ENCODE measurements at regions not wholly inside any gene's neighbourhood (a gene's known extent, or its start where the extent isn't known, plus 50 kb on each side); places are given as distances from the start of the nearest gene placed in this dataset.

GRCh38 chr10:78968943-78969342, 99.8 kb upstream of the ZMIZ1 start:
- Histone ChIP-seq H3K27me3 (ENCODE audit: control insufficient read depth in 1 of 2, insufficient read depth in 2 of 2, low read length in 2 of 2) (no peaks in the 10 kb centered on the region), H3K9ac (ENCODE audit: low read length) (no peak overlapping the region), H3K36me3 (ENCODE audit: insufficient read depth, low read length) (no peaks in the 10 kb centered on the region), H3K4me3 (ENCODE audit: low read depth in 1 of 2, low read length in 2 of 2) (no peak overlapping the region), H3K9me3 (ENCODE audit: low read length) (no peaks in the 10 kb centered on the region), H3K4me1 (ENCODE audit: insufficient read depth, low read length) (peaks cover 49% of the 10 kb centered on the region), H3K27ac (ENCODE audit: low read depth, low read length) (no peak overlapping the region)

- H3K36me3 ChIP-seq (ENCODE audit: insufficient read depth, low read length), result no peaks in the 10 kb centered on the region
- H3K27ac ChIP-seq (ENCODE audit: low read depth, low read length), result no peak overlapping the region
- no peaks in the 10 kb centered on the region for H3K9me3 ChIP-seq (ENCODE audit: low read length)
- no peak overlapping the region for H3K9ac ChIP-seq (ENCODE audit: low read length)
- H3K4me1 ChIP-seq (ENCODE audit: insufficient read depth, low read length), result peaks cover 56% of the 10 kb centered on the region
- no peak overlapping the region for H3K4me3 ChIP-seq (ENCODE audit: low read depth in 1 of 2, low read length in 2 of 2)
- no peaks in the 10 kb centered on the region for H3K27me3 ChIP-seq (ENCODE audit: control insufficient read depth in 1 of 2, insufficient read depth in 2 of 2, low read length in 2 of 2)
These were observed 99.0 kb upstream of the ZMIZ1 start for GRCh38 chr10:78969719-78970118.

- no peaks in the 10 kb centered on the region for H3K36me3 ChIP-seq (ENCODE audit: insufficient read depth, low read length)
- H3K9me3 ChIP-seq (ENCODE audit: low read length), result no peaks in the 10 kb centered on the region
- H3K4me1 ChIP-seq (ENCODE audit: insufficient read depth, low read length), result peaks cover 55% of the 10 kb centered on the region
- H3K4me3 ChIP-seq (ENCODE audit: low read depth in 1 of 2, low read length in 2 of 2), result no peak overlapping the region
- H3K27me3 ChIP-seq (ENCODE audit: control insufficient read depth in 1 of 2, insufficient read depth in 2 of 2, low read length in 2 of 2), result no peaks in the 10 kb centered on the region
- no peak overlapping the region for H3K9ac ChIP-seq (ENCODE audit: low read length)
- H3K27ac ChIP-seq (ENCODE audit: low read depth, low read length), result no peak overlapping the region
These were observed 98.5 kb upstream of the ZMIZ1 start for GRCh38 chr10:78970261-78970660.

- peaks cover 45% of the 10 kb centered on the region for H3K4me1 ChIP-seq (ENCODE audit: insufficient read depth, low read length)
- no peak overlapping the region for H3K4me3 ChIP-seq (ENCODE audit: low read depth in 1 of 2, low read length in 2 of 2)
- no peak overlapping the region for H3K9ac ChIP-seq (ENCODE audit: low read length)
- H3K27ac ChIP-seq (ENCODE audit: low read depth, low read length), result no peak overlapping the region
- no peaks in the 10 kb centered on the region for H3K36me3 ChIP-seq (ENCODE audit: insufficient read depth, low read length)
- H3K9me3 ChIP-seq (ENCODE audit: low read length), result no peaks in the 10 kb centered on the region
- H3K27me3 ChIP-seq (ENCODE audit: control insufficient read depth in 1 of 2, insufficient read depth in 2 of 2, low read length in 2 of 2), result no peaks in the 10 kb centered on the region
These were observed 97.6 kb upstream of the ZMIZ1 start for GRCh38 chr10:78971094-78971682.

GRCh38 chr10:78972160-78972946, 96.4 kb upstream of the ZMIZ1 start:
- Histone ChIP-seq H3K27me3 (ENCODE audit: control insufficient read depth in 1 of 2, insufficient read depth in 2 of 2, low read length in 2 of 2) (no peaks in the 10 kb centered on the region), H3K36me3 (ENCODE audit: insufficient read depth, low read length) (no peaks in the 10 kb centered on the region), H3K9ac (ENCODE audit: low read length) (peak overlapping the region; percentile 79), H3K4me3 (ENCODE audit: low read depth in 1 of 2, low read length in 2 of 2) (peak overlapping the region in 1 of 2 donors; percentile 66), H3K9me3 (ENCODE audit: low read length) (no peaks in the 10 kb centered on the region), H3K4me1 (ENCODE audit: insufficient read depth, low read length) (peaks cover 42% of the 10 kb centered on the region), H3K27ac (ENCODE audit: low read depth, low read length) (peak overlapping the region; percentile 97)

GRCh38 chr10:78972947-78973900, 95.5 kb upstream of the ZMIZ1 start:
- no peaks in the 10 kb centered on the region for H3K36me3 ChIP-seq (ENCODE audit: insufficient read depth, low read length)
- peak overlapping the region; percentile 79 for H3K9ac ChIP-seq (ENCODE audit: low read length)
- no peaks in the 10 kb centered on the region for H3K27me3 ChIP-seq (ENCODE audit: control insufficient read depth in 1 of 2, insufficient read depth in 2 of 2, low read length in 2 of 2)
- peak overlapping the region; percentile 97 for H3K27ac ChIP-seq (ENCODE audit: low read depth, low read length)
- no peaks in the 10 kb centered on the region for H3K9me3 ChIP-seq (ENCODE audit: low read length)
- peak overlapping the region; percentile 37 to 66 for H3K4me3 ChIP-seq (ENCODE audit: low read depth in 1 of 2, low read length in 2 of 2)
- peaks cover 42% of the 10 kb centered on the region for H3K4me1 ChIP-seq (ENCODE audit: insufficient read depth, low read length)

- H3K4me1 ChIP-seq (ENCODE audit: insufficient read depth, low read length), result peaks cover 34% of the 10 kb centered on the region
These were observed 94.7 kb upstream of the ZMIZ1 start for GRCh38 chr10:78973901-78974616.

GRCh38 chr10:78974617-78975317, 94.0 kb upstream of the ZMIZ1 start:
- Histone ChIP-seq H3K27me3 (ENCODE audit: control insufficient read depth in 1 of 2, insufficient read depth in 2 of 2, low read length in 2 of 2) (no peaks in the 10 kb centered on the region), H3K4me1 (ENCODE audit: insufficient read depth, low read length) (peaks cover 32% of the 10 kb centered on the region), H3K36me3 (ENCODE audit: insufficient read depth, low read length) (no peaks in the 10 kb centered on the region), H3K27ac (ENCODE audit: low read depth, low read length) (peak overlapping the region; percentile 59), H3K4me3 (ENCODE audit: low read depth in 1 of 2, low read length in 2 of 2) (peak overlapping the region in 1 of 2 donors; percentile 55), H3K9ac (ENCODE audit: low read length) (peak overlapping the region; percentile 64), H3K9me3 (ENCODE audit: low read length) (no peaks in the 10 kb centered on the region)

More at GRCh38 chr10:78973901-78974616, 94.7 kb upstream of the ZMIZ1 start:
- peak overlapping the region; percentile 59 for H3K27ac ChIP-seq (ENCODE audit: low read depth, low read length)
- no peaks in the 10 kb centered on the region for H3K36me3 ChIP-seq (ENCODE audit: insufficient read depth, low read length)
- H3K9ac ChIP-seq (ENCODE audit: low read length), result peak overlapping the region; percentile 64
- H3K4me3 ChIP-seq (ENCODE audit: low read depth in 1 of 2, low read length in 2 of 2), result peak overlapping the region; percentile 7 to 55
- H3K9me3 ChIP-seq (ENCODE audit: low read length), result no peaks in the 10 kb centered on the region
- H3K27me3 ChIP-seq (ENCODE audit: control insufficient read depth in 1 of 2, insufficient read depth in 2 of 2, low read length in 2 of 2), result no peaks in the 10 kb centered on the region

GRCh38 chr10:78975926-78976325, 92.8 kb upstream of the ZMIZ1 start:
- no peaks in the 10 kb centered on the region for H3K9me3 ChIP-seq (ENCODE audit: low read length)
- no peak overlapping the region for H3K4me3 ChIP-seq (ENCODE audit: low read depth in 1 of 2, low read length in 2 of 2)
- no peak overlapping the region for H3K27ac ChIP-seq (ENCODE audit: low read depth, low read length)
- no peak overlapping the region for H3K9ac ChIP-seq (ENCODE audit: low read length)
- no peaks in the 10 kb centered on the region for H3K27me3 ChIP-seq (ENCODE audit: control insufficient read depth in 1 of 2, insufficient read depth in 2 of 2, low read length in 2 of 2)
- no peaks in the 10 kb centered on the region for H3K36me3 ChIP-seq (ENCODE audit: insufficient read depth, low read length)
- peaks cover 43% of the 10 kb centered on the region for H3K4me1 ChIP-seq (ENCODE audit: insufficient read depth, low read length)

- Histone ChIP-seq H3K27ac (ENCODE audit: low read depth, low read length) (no peak overlapping the region), H3K27me3 (ENCODE audit: control insufficient read depth in 1 of 2, insufficient read depth in 2 of 2, low read length in 2 of 2) (no peaks in the 10 kb centered on the region), H3K9me3 (ENCODE audit: low read length) (no peaks in the 10 kb centered on the region), H3K4me3 (ENCODE audit: low read depth in 1 of 2, low read length in 2 of 2) (no peak overlapping the region), H3K9ac (ENCODE audit: low read length) (no peak overlapping the region), H3K4me1 (ENCODE audit: insufficient read depth, low read length) (peaks cover 40% of the 10 kb centered on the region), H3K36me3 (ENCODE audit: insufficient read depth, low read length) (no peaks in the 10 kb centered on the region)
These were observed 91.7 kb upstream of the ZMIZ1 start for GRCh38 chr10:78976825-78977755.
